ENCODE measurements at regions not wholly inside any gene's neighbourhood (a gene's known extent, or its start where the extent isn't known, plus 50 kb on each side); places are given as distances from the start of the nearest gene placed in this dataset.

GRCh38 chr7:12941512-12941911 lies 254.1 kb downstream of the ARL4A start:
- no peak for DNase-seq (ENCODE audit: insufficient read length, low spot score, missing footprints)
- Histone ChIP-seq H2AFZ (ENCODE audit: low read length) (no peak overlapping the region), H3K4me2 (ENCODE audit: insufficient read depth, low read length) (no peak overlapping the region), H3K4me3 (ENCODE audit: insufficient read depth, low read length) (no peak overlapping the region), H3K27ac (ENCODE audit: low read depth, low read length) (no peak overlapping the region), H3K79me2 (ENCODE audit: insufficient read depth, low read length) (no peaks in the 10 kb centered on the region), H4K20me1 (ENCODE audit: insufficient read depth, low read length) (no peaks in the 10 kb centered on the region), H3K4me1 (ENCODE audit: insufficient read depth, low read length) (peaks cover 6% of the 10 kb centered on the region), H3K27me3 (ENCODE audit: insufficient read depth, low read length) (no peaks in the 10 kb centered on the region), H3K9me3 (ENCODE audit: low read depth, low read length) (no peaks in the 10 kb centered on the region), H3K36me3 (ENCODE audit: insufficient read depth, low read length) (no peaks in the 10 kb centered on the region)
- TF ChIP-seq CTCF (IDR thresholded peaks at IDR 0.05; ENCODE audit: extremely low read depth, low read depth, low read length): no peak

GRCh38 chr7:12942609-12943008 lies 255.2 kb downstream of the ARL4A start:
- no peak overlapping the region for H3K4me3 ChIP-seq (ENCODE audit: insufficient read depth, low read length)
- no peak for DNase-seq (ENCODE audit: insufficient read length, low spot score, missing footprints)
- no peaks in the 10 kb centered on the region for H3K9me3 ChIP-seq (ENCODE audit: low read depth, low read length)
- no peak overlapping the region for H2AFZ ChIP-seq (ENCODE audit: low read length)
- H4K20me1 ChIP-seq (ENCODE audit: insufficient read depth, low read length): no peaks in the 10 kb centered on the region
- H3K36me3 ChIP-seq (ENCODE audit: insufficient read depth, low read length): no peaks in the 10 kb centered on the region
- peaks cover 6% of the 10 kb centered on the region for H3K4me1 ChIP-seq (ENCODE audit: insufficient read depth, low read length)
- no peak overlapping the region for H3K4me2 ChIP-seq (ENCODE audit: insufficient read depth, low read length)
- no peak overlapping the region for H3K27ac ChIP-seq (ENCODE audit: low read depth, low read length)
- H3K79me2 ChIP-seq (ENCODE audit: insufficient read depth, low read length): no peaks in the 10 kb centered on the region
- no peak for TF ChIP-seq CTCF (IDR thresholded peaks at IDR 0.05; ENCODE audit: extremely low read depth, low read depth, low read length)
- H3K27me3 ChIP-seq (ENCODE audit: insufficient read depth, low read length): no peaks in the 10 kb centered on the region

- no peak for TF ChIP-seq CTCF (IDR thresholded peaks at IDR 0.05; ENCODE audit: extremely low read depth, low read depth, low read length)
These were observed 256.3 kb downstream of the ARL4A start for GRCh38 chr7:12943781-12944180.

GRCh38 chr7:12945901-12946300 lies 258.5 kb downstream of the ARL4A start:
- Histone ChIP-seq H3K4me2 (ENCODE audit: insufficient read depth, low read length) (no peak overlapping the region), H3K4me1 (ENCODE audit: insufficient read depth, low read length) (peaks cover 6% of the 10 kb centered on the region), H3K9me3 (ENCODE audit: low read depth, low read length) (no peaks in the 10 kb centered on the region), H3K4me3 (ENCODE audit: insufficient read depth, low read length) (no peak overlapping the region), H3K36me3 (ENCODE audit: insufficient read depth, low read length) (no peaks in the 10 kb centered on the region), H3K27ac (ENCODE audit: low read depth, low read length) (no peak overlapping the region), H2AFZ (ENCODE audit: low read length) (no peak overlapping the region), H3K27me3 (ENCODE audit: insufficient read depth, low read length) (no peaks in the 10 kb centered on the region), H3K79me2 (ENCODE audit: insufficient read depth, low read length) (no peaks in the 10 kb centered on the region), H4K20me1 (ENCODE audit: insufficient read depth, low read length) (no peaks in the 10 kb centered on the region)
- DNase-seq (ENCODE audit: insufficient read length, low spot score, missing footprints): no peak
- no peak for TF ChIP-seq CTCF (IDR thresholded peaks at IDR 0.05; ENCODE audit: extremely low read depth, low read depth, low read length)

More at GRCh38 chr7:12943781-12944180, 256.3 kb downstream of the ARL4A start:
- Histone ChIP-seq H2AFZ (ENCODE audit: low read length) (no peak overlapping the region), H3K9me3 (ENCODE audit: low read depth, low read length) (no peaks in the 10 kb centered on the region), H3K79me2 (ENCODE audit: insufficient read depth, low read length) (no peaks in the 10 kb centered on the region), H3K27me3 (ENCODE audit: insufficient read depth, low read length) (no peaks in the 10 kb centered on the region), H3K4me2 (ENCODE audit: insufficient read depth, low read length) (no peak overlapping the region), H3K4me1 (ENCODE audit: insufficient read depth, low read length) (peaks cover 6% of the 10 kb centered on the region), H3K27ac (ENCODE audit: low read depth, low read length) (no peak overlapping the region), H3K36me3 (ENCODE audit: insufficient read depth, low read length) (no peaks in the 10 kb centered on the region), H4K20me1 (ENCODE audit: insufficient read depth, low read length) (no peaks in the 10 kb centered on the region), H3K4me3 (ENCODE audit: insufficient read depth, low read length) (no peak overlapping the region)
- DNase-seq (ENCODE audit: insufficient read length, low spot score, missing footprints): no peak
